Brain microvascular endothelial cell (primary cell): ENCODE measurements at regions not wholly inside any gene's neighbourhood (a gene's known extent, or its start where the extent isn't known, plus 50 kb on each side); places are given as distances from the start of the nearest gene placed in this dataset.
"Not testable (repeated sequence)": the region's sequence is repeated elsewhere in the genome, so short reads cannot be mapped to it uniquely, and the experiment has no call there.

Source experiments
- DNase-seq: peaks from one replicate; pipeline ENCODE4 v3.0.0-alpha.2; 2020
- H3K27ac ChIP-seq: fragments of 250-450 bp; sonication (Bioruptor Pico); 2 replicates; pipeline ENCODE4 v1.5.1; 2020; ENCODE audit warnings: mild to moderate bottlenecking, moderate library complexity
- H3K27me3 ChIP-seq: fragments of 250-450 bp; sonication (Bioruptor Pico); replicated peaks from 2 replicates; pipeline ENCODE4 v1.5.1; 2020; ENCODE audit warnings: mild to moderate bottlenecking
- H3K36me3 ChIP-seq: fragments of 250-450 bp; sonication (Bioruptor Pico); replicated peaks from 2 replicates; pipeline ENCODE4 v1.5.1; 2020; ENCODE audit warnings: mild to moderate bottlenecking
- H3K4me3 ChIP-seq: 2 replicates; pipeline ENCODE4 v1.5.1; 2011; ENCODE audit warnings: low read depth, mild to moderate bottlenecking, control low read depth, low read length, moderate library complexity
- in situ Hi-C: cut with HindIII; loops from 2 replicates; pipeline ENCODE4 v1.10.0; 2017; ENCODE audit warnings: low sequenced_read_pairs, low pct_ligation_motif_present
- TF ChIP-seq, protein P1 (sequence below): IDR thresholded peaks from 2 replicates; pipeline ENCODE4 v1.5.1; 2011; ENCODE audit warnings: low read depth, mild to moderate bottlenecking, moderate library complexity, low read length, control low read depth, inconsistent platforms; ENCODE audit errors: missing control alignments

DNA sequence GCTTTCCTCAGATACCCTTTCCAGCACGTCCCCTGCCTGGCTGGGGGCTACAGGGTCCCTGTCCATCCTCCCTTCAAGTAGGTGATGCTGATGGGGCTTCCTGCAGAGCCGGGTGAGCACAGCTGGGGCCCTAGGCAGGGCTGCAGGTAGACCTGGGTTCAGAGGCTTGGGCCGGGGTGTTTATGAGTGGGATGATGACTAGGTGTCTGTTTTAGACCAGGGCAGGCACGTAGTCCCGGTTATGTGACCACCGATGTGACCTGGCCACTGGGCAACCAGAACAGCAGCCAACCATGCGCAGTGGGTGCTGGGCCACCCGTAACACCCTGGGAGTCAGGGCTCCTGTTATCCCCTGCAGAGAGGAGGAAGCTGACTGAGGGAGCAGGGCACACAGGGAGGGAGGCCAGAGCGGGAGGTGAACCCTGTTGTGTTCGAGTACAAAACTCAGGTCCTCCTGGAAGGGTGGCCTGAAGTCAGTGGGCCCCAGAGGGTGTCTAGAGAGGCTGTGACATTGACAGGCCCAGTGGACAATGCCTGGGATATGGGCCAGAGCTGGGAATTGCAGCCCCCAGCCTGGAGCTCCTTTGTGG lies 101.6 kb downstream of the PLXNA1 start:
- no peak for DNase-seq
- TF ChIP-seq, protein P1, sequence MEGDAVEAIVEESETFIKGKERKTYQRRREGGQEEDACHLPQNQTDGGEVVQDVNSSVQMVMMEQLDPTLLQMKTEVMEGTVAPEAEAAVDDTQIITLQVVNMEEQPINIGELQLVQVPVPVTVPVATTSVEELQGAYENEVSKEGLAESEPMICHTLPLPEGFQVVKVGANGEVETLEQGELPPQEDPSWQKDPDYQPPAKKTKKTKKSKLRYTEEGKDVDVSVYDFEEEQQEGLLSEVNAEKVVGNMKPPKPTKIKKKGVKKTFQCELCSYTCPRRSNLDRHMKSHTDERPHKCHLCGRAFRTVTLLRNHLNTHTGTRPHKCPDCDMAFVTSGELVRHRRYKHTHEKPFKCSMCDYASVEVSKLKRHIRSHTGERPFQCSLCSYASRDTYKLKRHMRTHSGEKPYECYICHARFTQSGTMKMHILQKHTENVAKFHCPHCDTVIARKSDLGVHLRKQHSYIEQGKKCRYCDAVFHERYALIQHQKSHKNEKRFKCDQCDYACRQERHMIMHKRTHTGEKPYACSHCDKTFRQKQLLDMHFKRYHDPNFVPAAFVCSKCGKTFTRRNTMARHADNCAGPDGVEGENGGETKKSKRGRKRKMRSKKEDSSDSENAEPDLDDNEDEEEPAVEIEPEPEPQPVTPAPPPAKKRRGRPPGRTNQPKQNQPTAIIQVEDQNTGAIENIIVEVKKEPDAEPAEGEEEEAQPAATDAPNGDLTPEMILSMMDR: no peak
- H3K36me3 ChIP-seq: no peaks in the 10 kb centered on the region
- H3K4me3 ChIP-seq: no peak overlapping the region
- no peak overlapping the region for H3K27ac ChIP-seq
- H3K27me3 ChIP-seq: no peaks in the 10 kb centered on the region
- in situ Hi-C loops: no loop called here

DNA sequence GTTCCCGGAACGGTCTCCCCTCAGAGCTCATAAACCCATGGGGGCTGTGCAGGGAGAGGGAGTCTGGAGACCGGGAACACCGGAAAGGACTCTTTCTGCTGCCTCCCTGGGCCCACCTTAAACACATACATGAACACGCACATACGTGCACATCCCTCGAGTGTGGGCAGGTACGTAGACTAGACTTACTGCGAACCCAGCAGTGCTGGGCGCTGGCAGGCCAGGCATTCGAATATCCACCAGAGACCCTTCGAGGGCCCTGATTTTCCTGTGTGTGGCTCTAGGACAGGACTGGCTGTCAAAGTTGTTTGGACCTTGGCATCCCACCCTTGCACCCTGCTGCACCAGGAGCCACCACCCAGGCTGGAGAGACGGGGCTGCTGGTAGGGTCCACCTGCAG lies 102.7 kb downstream of the PLXNA1 start:
- Histone ChIP-seq H3K36me3 (no peaks in the 10 kb centered on the region), H3K27ac (no peak overlapping the region), H3K27me3 (no peaks in the 10 kb centered on the region), H3K4me3 (no peak overlapping the region)
- in situ Hi-C loops: no loop called here
- TF ChIP-seq, protein P1: no peak
- DNase-seq: no peak

GRCh38 chr3:127086591-127086990 lies 103.7 kb downstream of the PLXNA1 start:
- H3K27me3 ChIP-seq, in situ Hi-C loops, H3K4me3 ChIP-seq, DNase-seq, H3K27ac ChIP-seq, H3K36me3 ChIP-seq: not testable (repeated sequence)

GRCh38 chr3:127087441-127087840 lies 104.5 kb downstream of the PLXNA1 start:
- Histone ChIP-seq H3K27me3 (no peaks in the 10 kb centered on the region), H3K27ac (no peak overlapping the region), H3K36me3 (no peaks in the 10 kb centered on the region), H3K4me3 (no peak overlapping the region)
- in situ Hi-C loops: no loop called here
- TF ChIP-seq, protein P1: no peak
- DNase-seq: no peak

GRCh38 chr3:127088511-127089351 lies 104.2 kb upstream of the PRR23E start:
- TF ChIP-seq, protein P1: no peak
- in situ Hi-C loops: no loop called here
- Histone ChIP-seq H3K4me3 (no peak overlapping the region), H3K36me3 (no peaks in the 10 kb centered on the region), H3K27me3 (no peaks in the 10 kb centered on the region), H3K27ac (no peak overlapping the region)
- no peak for DNase-seq

DNA sequence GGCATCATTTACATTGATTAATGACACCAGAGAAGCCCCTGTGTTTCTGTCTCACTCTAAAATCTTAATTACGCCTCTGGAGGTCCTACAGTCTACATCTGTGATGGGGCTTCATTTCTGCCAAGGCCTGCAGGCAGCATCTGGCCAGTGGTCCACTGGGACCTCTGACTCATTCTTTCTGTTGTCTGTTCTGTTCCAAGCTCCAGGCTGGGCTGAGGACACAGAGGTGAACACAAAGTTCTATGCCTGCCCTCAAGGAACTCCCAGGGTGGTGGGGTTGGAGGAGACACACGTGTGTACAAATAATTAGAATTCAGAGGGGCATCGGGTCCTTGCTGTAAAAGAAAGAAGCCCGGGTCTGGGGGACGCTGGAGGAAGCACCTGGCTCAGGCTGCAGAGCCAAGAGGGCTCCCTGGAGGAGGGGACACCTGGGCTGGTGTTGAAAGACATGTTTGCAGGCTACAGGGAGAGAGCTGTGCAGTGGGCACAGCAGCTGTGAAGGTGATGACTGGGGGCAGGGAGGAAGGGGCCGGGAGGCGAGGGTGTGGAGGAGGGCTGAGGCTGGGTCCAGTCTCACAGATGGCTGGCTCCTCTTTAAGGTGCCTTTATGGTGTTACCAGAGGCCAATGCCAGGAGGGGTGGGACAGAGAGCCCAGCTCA lies 103.3 kb upstream of the PRR23E start:
- TF ChIP-seq, protein P1: no peak
- no peak for DNase-seq
- in situ Hi-C loops: no loop called here

More for the DNA sequence above, 103.3 kb upstream of the PRR23E start:
- Histone ChIP-seq H3K27me3 (no peaks in the 10 kb centered on the region), H3K4me3 (no peak overlapping the region), H3K36me3 (no peaks in the 10 kb centered on the region), H3K27ac (no peak overlapping the region)
